ENCODE measurements at regions not wholly inside any gene's neighbourhood (a gene's known extent, or its start where the extent isn't known, plus 50 kb on each side); places are given as distances from the start of the nearest gene placed in this dataset.
A peak's percentile ranks its signal among the peaks of the same experiment; 100 is the strongest.

- no peak for DNase-seq
- no peak overlapping the region for H3K4ac ChIP-seq (ENCODE audit: low read depth, low read length)
- H3K4me2 ChIP-seq (ENCODE audit: low read length): no peak overlapping the region
- no peak overlapping the region for H2BK5ac ChIP-seq (ENCODE audit: low read length)
- H3K4me1 ChIP-seq (ENCODE audit: control insufficient read depth, low read depth, low read length): no peaks in the 10 kb centered on the region
- no peak overlapping the region for H2AK5ac ChIP-seq (ENCODE audit: low read length)
- H3K27ac ChIP-seq (ENCODE audit: low read depth, low read length): no peak overlapping the region
- no peak overlapping the region for H3K23ac ChIP-seq (ENCODE audit: low read length)
- H3K79me2 ChIP-seq (ENCODE audit: control insufficient read depth, insufficient read depth, low read length): no peaks in the 10 kb centered on the region
- H3K56ac ChIP-seq (ENCODE audit: low read length): no peak overlapping the region
- no peaks in the 10 kb centered on the region for H3K27me3 ChIP-seq (ENCODE audit: insufficient read depth, low read length, poor library complexity)
- H2BK120ac ChIP-seq (ENCODE audit: low read depth, low read length): no peak overlapping the region
- H3K4me3 ChIP-seq (ENCODE audit: low read length): no peak overlapping the region
- no peak overlapping the region for H4K8ac ChIP-seq (ENCODE audit: low read depth, low read length)
- H3K79me1 ChIP-seq (ENCODE audit: low read length): no peaks in the 10 kb centered on the region
- WGBS (ENCODE audit: extremely low coverage, insufficient coverage, low lambda C conversion rate): no CpG with 5 or more reads among the region's 3 CpGs
- H4K5ac ChIP-seq (ENCODE audit: low read length): no peak overlapping the region
- H3K36me3 ChIP-seq (ENCODE audit: control insufficient read depth, insufficient read depth, low read length): no peaks in the 10 kb centered on the region
- no peak overlapping the region for H2BK15ac ChIP-seq (replicated peaks; ENCODE audit: low read depth)
- H3K9ac ChIP-seq (ENCODE audit: low read length): no peak overlapping the region
- H3K18ac ChIP-seq (ENCODE audit: low read length): no peak overlapping the region
Measured at GRCh38 chr10:118856106-118856505, 101.3 kb upstream of the CACUL1 start.

GRCh38 chr10:118865998-118866693, 111.4 kb upstream of the CACUL1 start:
- Histone ChIP-seq H2BK15ac (replicated peaks; ENCODE audit: low read depth) (no peak overlapping the region), H3K4me3 (ENCODE audit: low read length) (no peak overlapping the region), H3K56ac (ENCODE audit: low read length) (no peak overlapping the region), H3K27me3 (ENCODE audit: insufficient read depth, low read length, poor library complexity) (no peaks in the 10 kb centered on the region), H2BK120ac (ENCODE audit: low read depth, low read length) (no peak overlapping the region), H4K8ac (ENCODE audit: low read depth, low read length) (no peak overlapping the region), H3K36me3 (ENCODE audit: control insufficient read depth, insufficient read depth, low read length) (no peaks in the 10 kb centered on the region), H2AK5ac (ENCODE audit: low read length) (no peak overlapping the region), H3K79me2 (ENCODE audit: control insufficient read depth, insufficient read depth, low read length) (no peaks in the 10 kb centered on the region), H3K4me2 (ENCODE audit: low read length) (no peak overlapping the region), H3K4me1 (ENCODE audit: control insufficient read depth, low read depth, low read length) (no peaks in the 10 kb centered on the region), H4K5ac (ENCODE audit: low read length) (no peak overlapping the region), H3K23ac (ENCODE audit: low read length) (no peak overlapping the region), H3K27ac (ENCODE audit: low read depth, low read length) (no peak overlapping the region), H2BK5ac (ENCODE audit: low read length) (no peak overlapping the region), H3K18ac (ENCODE audit: low read length) (no peak overlapping the region), H3K4ac (ENCODE audit: low read depth, low read length) (no peak overlapping the region), H3K9ac (ENCODE audit: low read length) (no peak overlapping the region), H3K79me1 (ENCODE audit: low read length) (no peaks in the 10 kb centered on the region)
- no peak for DNase-seq
- WGBS (ENCODE audit: extremely low coverage, insufficient coverage, low lambda C conversion rate): no CpG with 5 or more reads among the region's 6 CpGs

GRCh38 chr10:118867768-118868167, 113.0 kb upstream of the CACUL1 start:
- H4K8ac ChIP-seq (ENCODE audit: low read depth, low read length): no peak overlapping the region
- no peak overlapping the region for H3K4me2 ChIP-seq (ENCODE audit: low read length)
- no peak overlapping the region for H3K4me3 ChIP-seq (ENCODE audit: low read length)
- H3K27me3 ChIP-seq (ENCODE audit: insufficient read depth, low read length, poor library complexity): no peaks in the 10 kb centered on the region
- H3K56ac ChIP-seq (ENCODE audit: low read length): no peak overlapping the region
- no peak overlapping the region for H2BK5ac ChIP-seq (ENCODE audit: low read length)
- no peak overlapping the region for H3K18ac ChIP-seq (ENCODE audit: low read length)
- no peaks in the 10 kb centered on the region for H3K79me1 ChIP-seq (ENCODE audit: low read length)
- WGBS (ENCODE audit: extremely low coverage, insufficient coverage, low lambda C conversion rate): no CpG with 5 or more reads among the region's 3 CpGs
- H3K9ac ChIP-seq (ENCODE audit: low read length): no peak overlapping the region
- no peaks in the 10 kb centered on the region for H3K79me2 ChIP-seq (ENCODE audit: control insufficient read depth, insufficient read depth, low read length)
- H4K5ac ChIP-seq (ENCODE audit: low read length): no peak overlapping the region
- no peak overlapping the region for H2BK120ac ChIP-seq (ENCODE audit: low read depth, low read length)
- H2AK5ac ChIP-seq (ENCODE audit: low read length): no peak overlapping the region
- H3K4me1 ChIP-seq (ENCODE audit: control insufficient read depth, low read depth, low read length): no peaks in the 10 kb centered on the region
- H3K23ac ChIP-seq (ENCODE audit: low read length): no peak overlapping the region
- no peak for DNase-seq
- H3K4ac ChIP-seq (ENCODE audit: low read depth, low read length): no peak overlapping the region
- H3K27ac ChIP-seq (ENCODE audit: low read depth, low read length): no peak overlapping the region
- H3K36me3 ChIP-seq (ENCODE audit: control insufficient read depth, insufficient read depth, low read length): no peaks in the 10 kb centered on the region
- no peak overlapping the region for H2BK15ac ChIP-seq (replicated peaks; ENCODE audit: low read depth)

- Histone ChIP-seq H3K4me3 (ENCODE audit: low read length) (no peak overlapping the region), H3K4ac (ENCODE audit: low read depth, low read length) (no peak overlapping the region), H4K5ac (ENCODE audit: low read length) (no peak overlapping the region), H4K8ac (ENCODE audit: low read depth, low read length) (no peak overlapping the region), H2BK5ac (ENCODE audit: low read length) (no peak overlapping the region), H2AK5ac (ENCODE audit: low read length) (no peak overlapping the region), H3K4me2 (ENCODE audit: low read length) (no peak overlapping the region), H3K23ac (ENCODE audit: low read length) (no peak overlapping the region), H3K9ac (ENCODE audit: low read length) (no peak overlapping the region), H3K79me2 (ENCODE audit: control insufficient read depth, insufficient read depth, low read length) (no peaks in the 10 kb centered on the region), H2BK120ac (ENCODE audit: low read depth, low read length) (no peak overlapping the region), H3K56ac (ENCODE audit: low read length) (no peak overlapping the region), H3K18ac (ENCODE audit: low read length) (no peak overlapping the region), H3K79me1 (ENCODE audit: low read length) (no peaks in the 10 kb centered on the region), H3K27me3 (ENCODE audit: insufficient read depth, low read length, poor library complexity) (no peaks in the 10 kb centered on the region), H2BK15ac (replicated peaks; ENCODE audit: low read depth) (no peak overlapping the region), H3K36me3 (ENCODE audit: control insufficient read depth, insufficient read depth, low read length) (no peaks in the 10 kb centered on the region), H3K4me1 (ENCODE audit: control insufficient read depth, low read depth, low read length) (no peaks in the 10 kb centered on the region), H3K27ac (ENCODE audit: low read depth, low read length) (no peak overlapping the region)
- peak; percentile 24 for DNase-seq
- no CpG with 5 or more reads among the region's 5 CpGs for WGBS (ENCODE audit: extremely low coverage, insufficient coverage, low lambda C conversion rate)
Measured at GRCh38 chr10:118868589-118868988, 113.8 kb upstream of the CACUL1 start.

- Histone ChIP-seq H3K9ac (ENCODE audit: low read length) (no peak overlapping the region), H3K4me3 (ENCODE audit: low read length) (no peak overlapping the region), H3K4me2 (ENCODE audit: low read length) (no peak overlapping the region), H2AK5ac (ENCODE audit: low read length) (no peak overlapping the region), H4K8ac (ENCODE audit: low read depth, low read length) (no peak overlapping the region), H3K56ac (ENCODE audit: low read length) (no peak overlapping the region), H2BK120ac (ENCODE audit: low read depth, low read length) (no peak overlapping the region), H4K5ac (ENCODE audit: low read length) (no peak overlapping the region), H2BK15ac (replicated peaks; ENCODE audit: low read depth) (no peak overlapping the region), H3K27ac (ENCODE audit: low read depth, low read length) (no peak overlapping the region), H3K79me1 (ENCODE audit: low read length) (no peaks in the 10 kb centered on the region), H3K4me1 (ENCODE audit: control insufficient read depth, low read depth, low read length) (no peaks in the 10 kb centered on the region), H3K79me2 (ENCODE audit: control insufficient read depth, insufficient read depth, low read length) (no peaks in the 10 kb centered on the region), H3K4ac (ENCODE audit: low read depth, low read length) (no peak overlapping the region), H3K27me3 (ENCODE audit: insufficient read depth, low read length, poor library complexity) (no peaks in the 10 kb centered on the region), H3K23ac (ENCODE audit: low read length) (no peak overlapping the region), H2BK5ac (ENCODE audit: low read length) (no peak overlapping the region), H3K18ac (ENCODE audit: low read length) (no peak overlapping the region), H3K36me3 (ENCODE audit: control insufficient read depth, insufficient read depth, low read length) (no peaks in the 10 kb centered on the region)
- peak; percentile 63 for DNase-seq
- no CpG with 5 or more reads among the region's 4 CpGs for WGBS (ENCODE audit: extremely low coverage, insufficient coverage, low lambda C conversion rate)
Measured at GRCh38 chr10:118870467-118871243, 115.9 kb upstream of the CACUL1 start.

Measured in mesendoderm (in vitro differentiated cells).